Neural progenitor cell (in vitro differentiated cells): ENCODE measurements at regions not wholly inside any gene's neighbourhood (a gene's known extent, or its start where the extent isn't known, plus 50 kb on each side); places are given as distances from the start of the nearest gene placed in this dataset.

Experiments
- DNase-seq: peaks from one replicate; pipeline ENCODE4 v3.0.0-alpha.2; 2016; ENCODE audit warnings: low spot score
- H2AFZ ChIP-seq: fragments of 200-600 bp; sonication (generic); replicated peaks from 2 replicates; pipeline ENCODE4 v1.6.1; 2016; ENCODE audit warnings: antibody characterized with exemption
- H3F3A ChIP-seq: fragments of 200-600 bp; sonication (generic); 2 replicates; pipeline ENCODE4 v1.6.1; 2016; ENCODE audit warnings: antibody characterized with exemption, low read depth
- H3K27ac ChIP-seq: fragments of 200-600 bp; sonication (generic); 2 replicates; pipeline ENCODE4 v1.5.1; 2016; ENCODE audit warnings: mild to moderate bottlenecking
- H3K27me3 ChIP-seq: fragments of 200-600 bp; sonication (generic); 2 replicates; pipeline ENCODE4 v1.6.1; 2016; ENCODE audit warnings: mild to moderate bottlenecking, moderate library complexity
- H3K36me3 ChIP-seq: fragments of 200-600 bp; sonication (generic); 2 replicates; pipeline ENCODE4 v1.5.1; 2016
- H3K4me1 ChIP-seq: fragments of 200-600 bp; sonication (generic); 2 replicates; pipeline ENCODE4 v1.6.1; 2016; ENCODE audit warnings: mixed run types
- H3K4me2 ChIP-seq: fragments of 200-600 bp; sonication (generic); 2 replicates; pipeline ENCODE4 v1.6.1; 2016
- H3K4me3 ChIP-seq: fragments of 200-600 bp; sonication (generic); 2 replicates; pipeline ENCODE4 v1.5.1; 2016
- H3K79me2 ChIP-seq: fragments of 200-600 bp; sonication (generic); 2 replicates; pipeline ENCODE4 v1.6.1; 2016; ENCODE audit warnings: low read depth
- H3K9ac ChIP-seq: fragments of 200-600 bp; sonication (generic); 2 replicates; pipeline ENCODE4 v1.6.1; 2016
- H3K9me3 ChIP-seq: fragments of 200-600 bp; sonication (generic); 2 replicates; pipeline ENCODE4 v1.5.1; 2016; ENCODE audit warnings: low read depth
- H4K20me1 ChIP-seq: fragments of 200-600 bp; sonication (generic); 2 replicates; pipeline ENCODE4 v1.6.1; 2016; ENCODE audit warnings: low read depth
- H3K27ac Mint-ChIP-seq: 3 replicates; pipeline ENCODE4 v1.8.0; 2021; ENCODE audit warnings: mixed read lengths
- H3K27me3 Mint-ChIP-seq: 2 replicates; pipeline ENCODE4 v1.8.0; 2022; ENCODE audit warnings: low read depth, mild to moderate bottlenecking, inconsistent platforms, moderate library complexity, mixed read lengths; ENCODE audit not compliant: insufficient read depth
- H3K36me3 Mint-ChIP-seq: 3 replicates; pipeline ENCODE4 v1.8.0; 2021; ENCODE audit warnings: mixed read lengths
- H3K4me1 Mint-ChIP-seq: 3 replicates; pipeline ENCODE4 v1.8.0; 2021; ENCODE audit warnings: mixed read lengths
- H3K4me3 Mint-ChIP-seq: 3 replicates; pipeline ENCODE4 v1.8.0; 2021; ENCODE audit warnings: mild to moderate bottlenecking, moderate library complexity, mixed read lengths
- H3K9me3 Mint-ChIP-seq: 3 replicates; pipeline ENCODE4 v1.8.0; 2020; ENCODE audit warnings: mixed read lengths
- CTCF ChIP-seq: fragments of 200-600 bp; sonication (generic); IDR thresholded peaks from 2 replicates; pipeline ENCODE4 v1.5.1; 2017; ENCODE audit warnings: antibody characterized with exemption, mild to moderate bottlenecking
- EZH2 ChIP-seq: fragments of 200-600 bp; sonication (generic); IDR thresholded peaks from 2 replicates; pipeline ENCODE4 v1.6.1; 2017; ENCODE audit warnings: antibody characterized with exemption, mild to moderate bottlenecking, moderate library complexity
- EZH2phosphoT487 ChIP-seq: fragments of 200-600 bp; sonication (generic); IDR thresholded peaks from 2 replicates; pipeline ENCODE4 v1.6.1; 2017; ENCODE audit warnings: antibody characterized with exemption

GRCh38 chr3:164320962-164321361, 757.3 kb downstream of the SI start:
- no peak for DNase-seq
- Histone ChIP-seq H3K36me3 (no peaks in the 10 kb centered on the region), H3K9me3 (no peaks in the 10 kb centered on the region), H3K9ac (no peak overlapping the region), H3K4me1 (peaks cover 3% of the 10 kb centered on the region), H3K4me3 (no peak overlapping the region), H3K4me2 (no peak overlapping the region), H3K27me3 (no peaks in the 10 kb centered on the region), H3K79me2 (no peaks in the 10 kb centered on the region), H2AFZ (peak overlapping the region; percentile 67), H3K27ac (no peak overlapping the region), H3F3A (no peaks in the 10 kb centered on the region), H4K20me1 (no peaks in the 10 kb centered on the region)
- H3K36me3 Mint-ChIP-seq, result no peaks in the 10 kb centered on the region
- H3K9me3 Mint-ChIP-seq, result no peaks in the 10 kb centered on the region
- H3K4me3 Mint-ChIP-seq, result no peak overlapping the region
- peaks cover 2% of the 10 kb centered on the region for H3K4me1 Mint-ChIP-seq
- TF ChIP-seq EZH2phosphoT487 (no peak), CTCF (no peak), EZH2 (no peak)
- H3K27ac Mint-ChIP-seq, result no peak overlapping the region
- H3K27me3 Mint-ChIP-seq, result no peaks in the 10 kb centered on the region

- no peak overlapping the region for H3K9ac ChIP-seq
- Mint-ChIP-seq H3K9me3 (peaks cover 13% of the 10 kb centered on the region), H3K4me1 (no peaks in the 10 kb centered on the region), H3K4me3 (no peak overlapping the region), H3K27ac (no peak overlapping the region), H3K36me3 (no peaks in the 10 kb centered on the region), H3K27me3 (peaks cover 2% of the 10 kb centered on the region)
- H3K36me3 ChIP-seq, result no peaks in the 10 kb centered on the region
- H3K79me2 ChIP-seq, result no peaks in the 10 kb centered on the region
- H2AFZ ChIP-seq, result no peak overlapping the region
- no peaks in the 10 kb centered on the region for H3F3A ChIP-seq
- no peak overlapping the region for H3K4me2 ChIP-seq
- no peaks in the 10 kb centered on the region for H3K4me1 ChIP-seq
- no peak for DNase-seq
- no peaks in the 10 kb centered on the region for H3K27me3 ChIP-seq
- no peak overlapping the region for H3K4me3 ChIP-seq
- H4K20me1 ChIP-seq, result no peaks in the 10 kb centered on the region
- no peak for TF ChIP-seq EZH2phosphoT487
- no peak for TF ChIP-seq EZH2
- no peak for TF ChIP-seq CTCF
- no peaks in the 10 kb centered on the region for H3K9me3 ChIP-seq
- no peak overlapping the region for H3K27ac ChIP-seq
Measured at GRCh38 chr3:164306042-164306441, 772.3 kb downstream of the SI start.

GRCh38 chr3:164303894-164304293, 774.4 kb downstream of the SI start:
- no peaks in the 10 kb centered on the region for H4K20me1 ChIP-seq

More at GRCh38 chr3:164303894-164304293, 774.4 kb downstream of the SI start:
- H3K36me3 Mint-ChIP-seq, result no peaks in the 10 kb centered on the region
- Histone ChIP-seq H3K36me3 (no peaks in the 10 kb centered on the region), H3K4me1 (no peaks in the 10 kb centered on the region), H3K79me2 (no peaks in the 10 kb centered on the region), H3F3A (no peaks in the 10 kb centered on the region), H3K4me2 (no peak overlapping the region), H2AFZ (no peak overlapping the region), H3K9me3 (no peaks in the 10 kb centered on the region), H3K27me3 (no peaks in the 10 kb centered on the region), H3K4me3 (no peak overlapping the region), H3K27ac (no peak overlapping the region), H3K9ac (no peak overlapping the region)
- H3K4me3 Mint-ChIP-seq, result no peak overlapping the region
- peaks cover 2% of the 10 kb centered on the region for H3K27me3 Mint-ChIP-seq
- peaks cover 6% of the 10 kb centered on the region for H3K9me3 Mint-ChIP-seq
- TF ChIP-seq EZH2phosphoT487, result no peak
- TF ChIP-seq EZH2, result no peak
- no peak for TF ChIP-seq CTCF
- no peaks in the 10 kb centered on the region for H3K4me1 Mint-ChIP-seq
- H3K27ac Mint-ChIP-seq, result no peak overlapping the region
- DNase-seq, result no peak
